HG03571 (cell line): ENCODE measurements at regions not wholly inside any gene's neighbourhood (a gene's known extent, or its start where the extent isn't known, plus 50 kb on each side); places are given as distances from the start of the nearest gene placed in this dataset.
"Not testable (repeated sequence)": the region's sequence is repeated elsewhere in the genome, so short reads cannot be mapped to it uniquely, and the experiment has no call there.

Experiments
- ATAC-seq: cut with Tn5 transposase; IDR thresholded peaks from one replicate; pipeline ENCODE4 v1.9.1; 2021; ENCODE audit not compliant: unreplicated experiment

DNA sequence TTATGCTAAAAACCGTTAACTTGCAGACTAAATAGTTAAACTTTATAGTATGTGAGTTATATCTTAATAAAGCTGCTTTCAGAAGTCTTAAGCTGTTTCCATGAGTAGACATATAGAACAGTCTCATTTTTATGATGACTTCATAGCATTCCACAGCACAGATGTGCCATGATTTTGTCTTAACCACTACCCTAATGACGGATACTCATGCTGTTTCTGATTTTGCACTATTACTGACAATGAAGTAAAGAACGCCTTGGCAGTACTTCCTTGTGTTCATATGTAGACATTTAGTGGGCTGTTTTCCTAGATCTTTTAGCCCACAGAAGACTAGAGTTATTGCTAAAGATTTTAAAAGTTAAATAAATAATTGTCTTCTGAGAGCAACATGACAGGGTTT lies 175.6 kb upstream of the RAB6C start:
- ATAC-seq, result no peak

- no peak for ATAC-seq
Measured at GRCh38 chr2:129805899-129806298, 173.6 kb upstream of the RAB6C start.

- no peak for ATAC-seq
Measured at GRCh38 chr2:129806317-129806716, 173.1 kb upstream of the RAB6C start.

DNA sequence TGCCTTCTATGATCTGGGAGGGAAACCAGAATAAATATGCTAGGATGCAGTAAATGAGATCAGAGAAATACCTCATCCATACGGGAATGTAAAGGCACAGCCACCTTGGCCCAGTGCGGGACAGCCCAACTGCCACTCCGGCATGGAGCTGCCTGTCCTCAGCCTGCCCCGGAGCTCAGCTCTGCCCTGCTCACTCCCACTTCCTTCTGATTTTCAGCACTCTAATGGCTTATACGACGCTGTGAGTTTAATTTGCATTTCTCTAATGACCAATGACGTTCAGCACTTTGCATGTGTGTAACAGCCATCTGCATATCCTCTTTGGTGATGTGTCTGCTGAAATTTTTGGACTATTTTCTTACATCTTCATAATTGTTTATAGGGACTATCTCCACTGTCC lies 172.5 kb upstream of the RAB6C start:
- no peak for ATAC-seq

DNA sequence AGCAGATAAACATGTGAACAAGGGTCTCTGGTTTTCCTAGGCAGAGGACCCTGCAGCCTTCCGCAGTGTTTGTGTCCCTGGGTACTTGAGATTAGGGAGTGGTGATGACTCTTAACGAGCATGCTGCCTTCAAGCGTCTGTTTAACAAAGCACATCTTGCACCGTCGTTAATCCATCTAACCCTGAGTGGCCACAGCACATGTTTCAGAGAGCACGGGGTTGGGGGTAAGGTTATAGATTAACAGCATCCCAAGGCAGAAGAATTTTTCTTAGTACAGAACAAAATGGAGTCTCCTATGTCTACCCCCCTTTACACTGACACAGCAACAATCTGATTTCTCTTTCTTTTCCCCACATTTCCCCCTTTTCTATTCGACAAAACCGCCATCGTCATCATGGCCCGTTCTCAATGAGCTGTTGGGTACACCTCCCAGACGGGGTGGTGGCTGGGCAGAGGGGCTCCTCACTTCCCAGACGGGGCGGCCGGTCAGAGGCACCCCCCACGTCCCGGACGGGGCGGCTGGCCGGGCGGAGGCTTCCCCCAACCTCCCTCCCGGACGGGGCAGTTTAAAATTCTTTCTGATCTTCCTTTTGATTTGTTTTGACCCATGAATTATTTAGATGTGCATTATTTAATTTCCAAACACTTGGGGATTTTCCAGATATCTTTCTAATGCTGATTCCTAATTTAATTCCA lies 171.7 kb upstream of the RAB6C start:
- not testable (repeated sequence) for ATAC-seq

GRCh38 chr2:129810521-129810920 lies 168.9 kb upstream of the RAB6C start:
- no peak for ATAC-seq

DNA sequence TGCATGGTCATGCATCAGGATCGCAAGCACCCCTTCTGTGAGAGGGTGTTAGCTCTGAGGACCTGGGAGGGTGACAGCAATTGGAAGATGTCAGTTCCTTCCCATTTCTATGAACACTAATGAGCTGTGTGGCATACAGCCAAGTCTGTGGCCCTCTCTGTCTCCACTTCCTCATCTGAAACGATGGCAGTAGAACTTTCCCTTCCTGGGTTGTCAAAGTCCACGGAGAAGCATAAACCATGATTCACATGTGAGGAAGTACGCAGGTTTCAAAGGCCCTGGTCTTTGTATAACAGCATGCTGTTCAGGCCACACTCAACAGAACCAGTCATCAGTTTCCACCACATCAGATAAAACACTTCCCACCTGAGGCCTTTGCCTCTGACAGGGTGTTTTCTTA lies 167.4 kb upstream of the RAB6C start:
- no peak for ATAC-seq

- ATAC-seq, result no peak
Measured at GRCh38 chr2:129812654-129813053, 166.8 kb upstream of the RAB6C start.

DNA sequence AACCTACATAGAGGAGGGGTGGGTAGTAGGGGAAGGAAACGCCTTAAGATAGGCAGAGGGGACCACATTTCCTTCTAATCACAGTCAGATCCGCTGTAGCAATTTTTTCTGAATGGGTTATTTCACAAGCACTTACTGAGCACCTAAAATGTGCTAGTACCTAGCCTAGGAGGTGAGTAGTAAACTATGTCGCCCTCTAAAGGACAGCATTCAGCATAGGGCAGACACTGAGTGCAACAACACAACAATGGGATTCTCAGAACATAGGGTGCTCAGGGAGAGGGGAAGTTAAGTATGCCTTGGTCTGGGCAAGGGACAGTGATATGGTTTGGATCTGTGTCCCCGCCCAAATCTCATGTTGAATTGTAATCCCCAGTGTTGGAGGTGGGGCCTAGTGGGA lies 166.1 kb upstream of the RAB6C start:
- no peak for ATAC-seq

GRCh38 chr2:129816813-129817574 lies 162.5 kb upstream of the RAB6C start:
- ATAC-seq, result no peak

GRCh38 chr2:129819855-129820254 lies 159.6 kb upstream of the RAB6C start:
- no peak for ATAC-seq

- no peak for ATAC-seq
Measured at GRCh38 chr2:129820908-129821307, 158.6 kb upstream of the RAB6C start.

DNA sequence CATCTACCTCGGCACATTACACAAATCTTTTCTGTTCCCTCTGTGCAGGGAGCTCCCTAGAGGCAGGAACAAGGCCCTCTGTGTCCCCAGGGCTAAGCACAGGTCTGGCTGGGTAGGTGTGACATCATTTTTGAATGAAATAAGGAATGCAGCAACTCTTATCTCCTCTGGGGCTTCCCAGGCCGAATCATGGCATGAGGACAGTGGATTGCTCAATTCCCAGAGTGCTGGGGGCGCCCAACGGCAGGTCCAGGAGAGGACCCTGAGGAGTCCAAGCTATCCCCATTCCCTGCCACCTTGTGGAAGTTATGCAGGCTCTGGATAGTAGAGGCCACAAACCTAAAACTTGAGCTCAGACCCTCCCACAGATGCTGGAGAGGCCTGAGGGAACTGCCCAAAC lies 158.0 kb upstream of the RAB6C start:
- ATAC-seq, result no peak

GRCh38 chr2:129823044-129823443 lies 156.4 kb upstream of the RAB6C start:
- ATAC-seq, result no peak

DNA sequence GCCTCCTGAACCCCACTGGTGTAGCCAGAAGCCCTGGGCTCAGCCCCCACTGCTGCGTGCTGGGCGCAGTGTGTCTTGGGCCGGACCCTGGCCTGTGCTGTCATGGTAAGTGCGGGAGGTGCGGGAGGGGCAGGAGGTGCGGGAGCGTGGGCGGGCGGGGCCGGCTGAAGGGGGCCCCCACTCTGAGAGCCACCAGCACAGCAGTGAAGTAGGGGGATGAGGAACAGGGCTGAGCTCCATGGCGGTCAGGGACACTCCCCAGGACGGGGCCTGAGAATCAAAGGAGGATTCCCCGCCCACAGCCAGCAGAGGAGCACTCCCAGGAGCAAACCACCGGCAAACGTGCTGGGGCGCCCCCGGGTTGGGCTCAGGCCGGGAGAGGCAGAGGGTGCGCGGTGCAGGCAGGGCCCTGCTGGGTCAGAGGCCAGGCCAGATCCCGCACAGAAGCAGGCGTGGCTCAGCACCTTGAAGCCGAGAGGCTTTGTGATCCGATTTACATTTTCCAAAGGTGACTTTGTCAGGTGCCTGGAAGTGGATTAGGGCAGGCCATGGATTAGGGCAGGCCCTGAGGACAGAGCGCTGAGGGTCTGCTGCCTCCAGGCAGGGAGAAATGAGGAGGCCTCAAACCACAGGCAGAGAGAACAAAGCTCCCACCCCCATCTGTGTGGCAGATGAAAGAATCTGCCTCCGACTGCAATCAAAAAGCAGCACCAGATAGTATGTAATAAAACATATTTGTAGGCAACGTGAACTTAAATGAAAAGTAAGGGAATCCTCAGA lies 152.0 kb upstream of the RAB6C start:
- no peak for ATAC-seq

- no peak for ATAC-seq
Measured at GRCh38 chr2:129828792-129829191, 150.7 kb upstream of the RAB6C start.

- ATAC-seq, result no peak
Measured at GRCh38 chr2:129829588-129829987, 149.9 kb upstream of the RAB6C start.

DNA sequence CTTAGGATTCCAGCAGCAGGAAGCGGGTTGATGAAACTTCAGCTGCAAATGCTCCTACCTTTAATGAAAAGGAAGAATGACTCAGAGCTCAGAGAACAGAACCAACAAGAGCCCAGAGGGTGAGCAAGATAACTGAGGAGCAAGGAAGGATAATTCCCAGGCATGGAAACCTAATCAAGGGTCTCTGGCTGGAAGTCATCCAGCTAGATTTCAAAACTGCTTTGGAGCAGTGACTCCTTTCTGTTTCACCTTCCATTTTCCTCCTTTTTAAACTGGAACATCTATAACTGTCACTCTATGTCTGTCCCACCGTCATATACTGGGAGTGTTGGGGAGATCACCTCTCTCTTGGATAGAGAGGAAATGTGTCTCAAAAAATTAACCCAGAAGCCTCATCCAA lies 148.4 kb upstream of the RAB6C start:
- no peak for ATAC-seq

DNA sequence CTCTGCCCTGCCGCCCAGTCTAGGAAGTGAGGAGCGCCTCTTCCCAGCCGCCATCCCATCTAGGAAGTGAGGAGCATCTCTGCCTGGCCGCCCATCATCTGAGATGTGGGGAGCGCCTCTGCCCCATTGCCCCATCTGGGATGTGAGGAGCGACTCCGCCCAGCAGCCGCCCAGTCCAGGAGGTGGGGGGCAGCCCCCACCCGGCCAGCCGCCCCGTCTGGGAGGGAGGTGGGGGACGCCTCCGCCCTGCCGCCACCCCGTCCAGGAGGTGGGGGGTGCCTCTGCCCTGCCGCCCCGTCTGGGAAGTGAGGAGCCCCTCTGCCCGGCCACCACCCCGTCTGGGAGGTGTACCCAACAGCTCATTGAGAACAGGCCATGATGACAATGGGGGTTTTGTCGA lies 146.0 kb upstream of the RAB6C start:
- ATAC-seq, result not testable (repeated sequence)

- no peak for ATAC-seq
Measured at GRCh38 chr2:129847043-129847442, 132.4 kb upstream of the RAB6C start.

GRCh38 chr2:129849559-129850160 lies 129.8 kb upstream of the RAB6C start:
- no peak for ATAC-seq
